HFF-Myc (cell line): ENCODE measurements at regions not wholly inside any gene's neighbourhood (a gene's known extent, or its start where the extent isn't known, plus 50 kb on each side); places are given as distances from the start of the nearest gene placed in this dataset.

ENCODE experiments used
- DNase-seq: peaks from one replicate; pipeline ENCODE4 v3.0.0-alpha.2; 2011; ENCODE audit warnings: low read depth; ENCODE audit errors: extremely low read depth
- H3K4me3 ChIP-seq: replicated peaks from 2 replicates; pipeline ENCODE4 v1.5.1; 2011; ENCODE audit warnings: low read depth, mild to moderate bottlenecking, control low read depth, low read length
- CTCF ChIP-seq: IDR thresholded peaks from 2 replicates; pipeline ENCODE4 v1.5.1; 2012; ENCODE audit warnings: mild to moderate bottlenecking, low read depth, low read length, control low read depth; ENCODE audit errors: missing control alignments

- no peak for DNase-seq
- H3K4me3 ChIP-seq: no peak overlapping the region
- TF ChIP-seq CTCF: no peak
These were observed 260.8 kb upstream of the VCX start for GRCh38 chrX:7582191-7582590.

- no peak overlapping the region for H3K4me3 ChIP-seq
- TF ChIP-seq CTCF: no peak
These were observed 262.8 kb upstream of the VCX start for GRCh38 chrX:7580127-7580526.

DNA sequence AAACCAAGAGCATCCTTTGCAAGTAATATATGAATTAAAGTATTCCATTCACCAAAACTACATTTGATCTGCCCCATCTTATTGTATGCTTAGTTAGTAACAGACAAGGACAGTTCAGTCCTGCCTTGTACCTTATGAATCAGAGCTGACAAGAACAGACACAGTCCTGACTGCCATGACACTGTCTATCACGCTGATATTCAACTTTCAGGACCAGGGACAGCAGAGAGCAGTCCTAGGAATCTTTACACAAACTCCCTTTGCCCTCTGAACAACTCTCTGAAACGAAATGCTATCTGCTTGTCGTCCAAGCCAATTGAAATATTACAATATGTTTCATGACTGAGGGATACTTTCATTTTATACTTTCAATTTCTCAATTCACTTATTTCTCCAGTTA, 268.6 kb upstream of the VCX start:
- no peak for DNase-seq
- no peak for TF ChIP-seq CTCF
- no peak overlapping the region for H3K4me3 ChIP-seq

More at GRCh38 chrX:7580127-7580526, 262.8 kb upstream of the VCX start:
- DNase-seq: no peak

DNA sequence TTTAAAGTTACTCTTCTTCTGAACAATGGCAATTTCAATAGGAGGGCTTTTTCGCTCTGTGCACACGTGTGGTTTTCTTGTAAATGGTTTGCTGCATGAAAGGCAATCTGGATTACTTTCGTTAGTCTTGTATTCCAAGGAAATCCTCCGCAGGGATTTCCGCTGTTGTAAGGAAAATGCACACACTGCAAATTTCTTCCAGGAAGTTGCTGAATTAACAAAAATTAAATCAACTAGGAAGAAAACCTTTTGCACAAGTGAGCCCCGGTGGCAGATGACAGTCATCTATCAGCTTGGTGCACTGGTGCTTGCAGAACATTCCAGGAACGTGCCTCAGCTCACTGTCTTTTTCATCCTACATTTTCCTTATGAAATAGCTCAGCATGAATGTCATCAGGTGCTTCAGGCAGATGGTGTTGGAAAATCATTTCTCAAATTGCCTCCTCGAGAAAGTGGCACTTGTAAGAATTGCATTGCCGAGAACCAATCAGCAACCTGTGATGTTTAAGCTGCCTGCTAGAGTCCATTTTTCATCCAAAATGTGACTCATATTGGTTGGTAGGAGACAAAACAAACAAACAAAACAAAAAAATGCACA, 272.4 kb upstream of the VCX start:
- no peak for TF ChIP-seq CTCF
- no peak for DNase-seq
- H3K4me3 ChIP-seq: no peak overlapping the region

DNA sequence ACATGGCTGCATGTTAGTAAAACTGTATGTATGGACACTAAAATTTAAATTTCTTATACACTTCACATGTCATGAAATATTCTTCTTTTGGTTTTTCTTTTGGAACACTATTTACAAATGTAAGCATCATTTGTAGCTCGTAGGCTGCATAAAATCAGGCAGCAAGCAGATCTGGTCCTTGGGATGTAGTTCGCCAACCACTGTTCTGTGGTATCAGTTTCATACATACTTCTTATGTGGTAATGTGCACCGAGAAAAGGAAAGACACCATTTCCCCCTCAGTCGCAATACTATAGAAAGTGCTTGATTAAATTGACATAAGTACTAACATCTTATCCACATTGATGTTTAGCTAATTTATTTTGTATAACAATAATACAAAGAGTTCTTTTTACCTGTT, 274.4 kb upstream of the VCX start:
- no peak for TF ChIP-seq CTCF
- DNase-seq: no peak
- H3K4me3 ChIP-seq: no peak overlapping the region

- DNase-seq: no peak
- no peak overlapping the region for H3K4me3 ChIP-seq
- TF ChIP-seq CTCF: no peak
These were observed 274.8 kb upstream of the VCX start for GRCh38 chrX:7568130-7568529.

DNA sequence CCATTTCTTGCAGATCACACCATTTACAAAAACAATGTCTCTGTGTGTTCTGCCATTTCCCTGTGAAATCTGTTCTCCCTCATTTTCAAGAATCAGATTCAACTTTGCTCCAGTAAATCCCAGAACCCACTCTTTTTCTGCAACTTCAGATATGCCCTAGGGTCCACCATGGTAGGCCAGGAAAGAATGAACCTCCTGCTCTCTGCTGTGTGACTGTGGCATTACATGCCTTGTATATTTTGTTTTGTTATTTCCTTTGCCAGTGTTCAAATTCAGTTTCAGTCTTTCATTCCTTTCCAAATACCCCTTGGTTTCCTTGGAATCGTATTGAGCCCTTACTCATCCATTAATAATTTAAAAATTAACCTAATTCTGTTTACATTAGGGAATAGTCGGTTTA, 290.2 kb upstream of the VCX start:
- no peak for TF ChIP-seq CTCF
- H3K4me3 ChIP-seq: no peak overlapping the region
- no peak for DNase-seq
